B cell (primary cell): ENCODE measurements at regions not wholly inside any gene's neighbourhood (a gene's known extent, or its start where the extent isn't known, plus 50 kb on each side); places are given as distances from the start of the nearest gene placed in this dataset.

Source experiments
- ATAC-seq: fragments of 200-7000 bp; cut with Tn5 transposase; one replicate; pipeline ENCODE4 v1.10.0; 2021; ENCODE audit warnings: low read depth, mild to moderate bottlenecking, moderate number of reproducible peaks, moderate library complexity
- CTCF ChIA-PET: fragments of 350-600 bp; sonication (Branson Sonifier 250); formaldehyde crosslinking; loops from one replicate; lab custom pipeline; 2021; ENCODE audit warnings: antibody characterized with exemption, inconsistent platforms; lab: Charles Lee
- POLR2A ChIA-PET: fragments of 350-600 bp; sonication (Branson Sonifier 250); formaldehyde crosslinking; loops from one replicate; lab custom pipeline; 2021; ENCODE audit warnings: antibody characterized with exemption; lab: Charles Lee
- DNase-seq: peaks from one replicate; pipeline ENCODE4 v3.0.0; 2013
- H2AFZ ChIP-seq: 2 replicates; pipeline ENCODE4 v1.6.1; 2012; ENCODE audit warnings: mild to moderate bottlenecking, low read depth, low read length; ENCODE audit not compliant: insufficient read depth, poor library complexity, severe bottlenecking
- H3K27ac ChIP-seq, 2 donors: 1 replicate in 1 of 2; 2 replicates in 1 of 2; pipeline ENCODE4 v1.5.1; 2012 to 2013; ENCODE audit warnings: low read length in 2 of 2, mild to moderate bottlenecking in 2 of 2, moderate library complexity in 1 of 2
- H3K27me3 ChIP-seq, 4 experiments: fragments of 200-600 bp in 1 of 4; sonication (generic) in 1 of 4; replicated peaks in 1 of 4; 1 replicate in 2 of 4; 2 replicates in 2 of 4; pipeline versions ENCODE4 v1.6.1 to v1.7.0; 2013 to 2016; ENCODE audit warnings: low read length in 3 of 4, mild to moderate bottlenecking in 2 of 4, mixed read lengths in 1 of 4, moderate library complexity in 1 of 4; ENCODE audit not compliant: insufficient read depth in 4 of 4, control insufficient read depth in 3 of 4; ENCODE audit errors: control extremely low read depth in 1 of 4
- H3K36me3 ChIP-seq, 2 experiments: replicated peaks in 1 of 2; 1 replicate in 1 of 2; 2 replicates in 1 of 2; pipeline versions ENCODE4 v1.6.1 to v1.7.1; 2013; ENCODE audit warnings: low read length in 1 of 2; ENCODE audit not compliant: insufficient read depth in 2 of 2, control insufficient read depth in 1 of 2; ENCODE audit errors: control extremely low read depth in 1 of 2, extremely low read depth in 1 of 2
- H3K4me1 ChIP-seq, 2 donors: fragments of 200-600 bp in 1 of 2; sonication (generic) in 1 of 2; 1 replicate in 1 of 2; 2 replicates in 1 of 2; pipeline versions ENCODE4 v1.5.1 to v1.6.1; 2013 to 2017; ENCODE audit warnings: low read length in 2 of 2; ENCODE audit not compliant: control insufficient read depth in 2 of 2, insufficient read depth in 2 of 2
- H3K4me2 ChIP-seq: replicated peaks from 2 replicates; pipeline ENCODE3; 2012; ENCODE audit warnings: mild to moderate bottlenecking, low read depth, low read length; ENCODE audit not compliant: poor library complexity, severe bottlenecking
- H3K4me3 ChIP-seq, 5 experiments: fragments of 200-600 bp in 1 of 5; sonication (generic) in 1 of 5; 1 replicate in 3 of 5; 2 replicates in 2 of 5; pipeline versions ENCODE4 v1.5.1 to v1.7.0; 2011 to 2016; ENCODE audit warnings: low read length in 4 of 5, mild to moderate bottlenecking in 4 of 5, low read depth in 2 of 5, control low read depth in 1 of 5, moderate library complexity in 1 of 5; ENCODE audit not compliant: insufficient read depth in 1 of 5; ENCODE audit errors: control extremely low read depth in 1 of 5, extremely low read depth in 1 of 5
- H3K79me2 ChIP-seq: fragments of 200-600 bp; sonication (generic); one replicate; pipeline ENCODE4 v1.6.0; 2016; ENCODE audit warnings: low read length; ENCODE audit not compliant: control insufficient read depth, insufficient read depth
- H3K9ac ChIP-seq: fragments of 200-600 bp; sonication (generic); 2 replicates; pipeline ENCODE4 v1.6.1; 2017; ENCODE audit warnings: mild to moderate bottlenecking, low read length, moderate library complexity
- H3K9me3 ChIP-seq, 3 donors: one replicate each; pipeline versions ENCODE4 v1.6.1 to v1.7.1; 2013; ENCODE audit warnings: low read length in 2 of 3; ENCODE audit not compliant: control insufficient read depth in 2 of 3, insufficient read depth in 1 of 3; ENCODE audit errors: control extremely low read depth in 1 of 3
- H4K20me1 ChIP-seq: 2 replicates; pipeline ENCODE4 v1.6.0; 2012; ENCODE audit warnings: mild to moderate bottlenecking, low read length; ENCODE audit not compliant: insufficient read depth, control insufficient read depth, poor library complexity, severe bottlenecking
- H3K27ac Mint-ChIP-seq: one replicate; pipeline ENCODE4 v1.8.0; 2021; ENCODE audit warnings: mixed read lengths
- H3K27me3 Mint-ChIP-seq: one replicate; pipeline ENCODE4 v1.8.0; 2021; ENCODE audit warnings: mixed read lengths
- H3K4me1 Mint-ChIP-seq: one replicate; pipeline ENCODE4 v1.8.0; 2021; ENCODE audit warnings: mixed read lengths
- H3K4me3 Mint-ChIP-seq: one replicate; pipeline ENCODE4 v1.8.0; 2021; ENCODE audit warnings: mixed read lengths
- H3K9me3 Mint-ChIP-seq: one replicate; pipeline ENCODE4 v1.8.0; 2022; ENCODE audit warnings: mixed read lengths; ENCODE audit not compliant: insufficient read depth
- CTCF ChIP-seq: fragments of 200-600 bp; IDR thresholded peaks from one replicate; pipeline ENCODE4 v1.8.0; 2022; ENCODE audit warnings: antibody characterized with exemption, mild to moderate bottlenecking
- EZH2 ChIP-seq: IDR thresholded peaks from 2 replicates; pipeline ENCODE4 v1.6.1; 2012; ENCODE audit warnings: borderline replicate concordance, low read depth, mild to moderate bottlenecking, moderate library complexity, low read length; ENCODE audit not compliant: insufficient read depth, poor library complexity, severe bottlenecking
- WGBS: methylation state at CpG from one replicate; pipeline ENCODE4 v1.1.5; 2013; ENCODE audit warnings: missing lambda C conversion rate; ENCODE audit not compliant: insufficient coverage; 5-methylcytosine and 5-hydroxymethylcytosine counted together
- intact Hi-C: fragments of 100-400 bp; cut with micrococcal nuclease; formaldehyde crosslinking; loops from one replicate; pipeline ENCODE4 v1.10.0; 2022

DNA sequence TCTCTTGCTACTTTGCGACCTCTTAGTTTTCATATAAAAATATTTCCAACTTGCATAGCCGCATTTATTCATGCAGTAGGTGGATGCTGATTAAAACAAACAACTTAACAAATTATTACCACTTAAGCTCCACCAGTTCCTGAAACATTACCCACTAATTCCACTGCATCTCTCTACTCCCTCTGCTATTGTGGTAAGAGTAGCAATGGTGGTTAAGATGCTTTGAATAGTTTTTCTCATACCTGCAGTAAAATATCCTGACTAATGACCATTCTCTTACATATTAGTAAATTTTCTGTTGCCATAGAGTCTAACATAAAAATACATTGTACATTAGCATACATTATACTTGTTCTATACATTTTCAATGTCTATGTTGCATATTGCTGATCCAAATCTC lies 397.6 kb upstream of the PLSCR5 start:
- Histone ChIP-seq H3K27me3 (no peaks in the 10 kb centered on the region), H4K20me1 (no peaks in the 10 kb centered on the region), H3K4me1 (no peaks in the 10 kb centered on the region), H3K9me3 (no peaks in the 10 kb centered on the region), H3K9ac (no peak overlapping the region), H3K4me2 (no peak overlapping the region), H2AFZ (no peak overlapping the region), H3K36me3 (no peaks in the 10 kb centered on the region), H3K79me2 (no peaks in the 10 kb centered on the region), H3K27ac (no peak overlapping the region), H3K4me3 (no peak overlapping the region)
- Mint-ChIP-seq H3K27me3 (no peaks in the 10 kb centered on the region), H3K9me3 (peaks cover 3% of the 10 kb centered on the region), H3K4me1 (no peaks in the 10 kb centered on the region), H3K4me3 (no peak overlapping the region), H3K27ac (no peak overlapping the region)
- ATAC-seq: no peak
- no peak for DNase-seq
- ChIA-PET POLR2A (no interaction called here), CTCF (no interaction called here)
- intact Hi-C loops: no loop called here
- TF ChIP-seq CTCF (no peak), EZH2 (no peak)
- no CpG with 5 or more reads among the region's 2 CpGs for WGBS

DNA sequence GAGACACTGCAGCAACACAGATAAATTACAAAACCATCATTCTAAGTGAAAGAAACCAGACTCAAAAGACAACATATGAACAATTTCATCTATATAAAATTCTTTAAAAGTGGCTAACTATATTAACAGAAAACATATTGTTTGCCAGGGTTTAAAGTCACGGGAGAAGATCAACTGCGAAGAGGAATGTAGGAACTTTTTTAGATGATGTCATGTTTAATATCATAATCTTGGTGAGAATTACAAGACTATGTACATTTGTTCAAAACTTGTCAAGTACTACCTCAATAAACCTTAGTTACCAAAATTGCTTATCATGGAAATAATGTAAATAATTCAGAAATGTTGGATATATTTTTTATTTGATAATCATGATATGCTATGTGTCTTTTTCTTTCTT lies 395.1 kb upstream of the PLSCR5 start:
- H3K36me3 ChIP-seq: no peaks in the 10 kb centered on the region
- Mint-ChIP-seq H3K9me3 (no peaks in the 10 kb centered on the region), H3K4me1 (no peaks in the 10 kb centered on the region), H3K27me3 (no peaks in the 10 kb centered on the region), H3K27ac (no peak overlapping the region), H3K4me3 (no peak overlapping the region)
- no peak overlapping the region for H2AFZ ChIP-seq
- no peaks in the 10 kb centered on the region for H3K27me3 ChIP-seq
- H3K4me3 ChIP-seq: no peak overlapping the region
- ChIA-PET CTCF (no interaction called here), POLR2A (no interaction called here)
- H3K9ac ChIP-seq: no peak overlapping the region
- H3K79me2 ChIP-seq: no peaks in the 10 kb centered on the region
- H3K27ac ChIP-seq: no peak overlapping the region
- no peak for TF ChIP-seq CTCF
- TF ChIP-seq EZH2: no peak
- WGBS: no CpG with 5 or more reads among the region's 2 CpGs
- intact Hi-C loops: no loop called here
- H3K4me2 ChIP-seq: no peak overlapping the region
- H4K20me1 ChIP-seq: no peaks in the 10 kb centered on the region
- DNase-seq (no peak), ATAC-seq (no peak)
- no peaks in the 10 kb centered on the region for H3K4me1 ChIP-seq
- H3K9me3 ChIP-seq: no peaks in the 10 kb centered on the region
